Dendritic cell treated with granulocyte-macrophage colony-stimulating factor and Interleukin-4, amounts not matched to agents 40 ng/mL and 50 ng/mL, for 4 days (primary cell): ENCODE measurements at regions not wholly inside any gene's neighbourhood (a gene's known extent, or its start where the extent isn't known, plus 50 kb on each side); places are given as distances from the start of the nearest gene placed in this dataset.

Source experiments
- H3K27ac Mint-ChIP-seq: one replicate; pipeline ENCODE4 v1.8.0; 2022; ENCODE audit warnings: mild to moderate bottlenecking, mixed read lengths
- H3K27me3 Mint-ChIP-seq: one replicate; pipeline ENCODE4 v1.8.0; 2022; ENCODE audit warnings: mild to moderate bottlenecking, mixed read lengths
- H3K36me3 Mint-ChIP-seq: one replicate; pipeline ENCODE4 v1.8.0; 2022; ENCODE audit warnings: low read depth, mixed read lengths
- H3K4me1 Mint-ChIP-seq: one replicate; pipeline ENCODE4 v1.8.0; 2022; ENCODE audit warnings: low read depth, mixed read lengths
- H3K4me3 Mint-ChIP-seq: one replicate; pipeline ENCODE4 v1.8.0; 2022; ENCODE audit warnings: mild to moderate bottlenecking, moderate library complexity, mixed read lengths
- H3K9me3 Mint-ChIP-seq: one replicate; pipeline ENCODE4 v1.8.0; 2022; ENCODE audit warnings: mixed read lengths
- intact Hi-C: fragments of 100-400 bp; cut with micrococcal nuclease; formaldehyde crosslinking; loops from one replicate; pipeline ENCODE4 v1.15.0; 2022

GRCh38 chr1:58000116-58000515 lies 546.4 kb downstream of the OMA1 start:
- Mint-ChIP-seq H3K4me1 (no peaks in the 10 kb centered on the region), H3K27ac (no peak overlapping the region), H3K36me3 (no peaks in the 10 kb centered on the region), H3K4me3 (no peak overlapping the region), H3K27me3 (peaks cover 7% of the 10 kb centered on the region), H3K9me3 (peaks cover 22% of the 10 kb centered on the region)
- intact Hi-C loops, result no loop called here

- H3K36me3 Mint-ChIP-seq, result no peaks in the 10 kb centered on the region
- no peaks in the 10 kb centered on the region for H3K4me1 Mint-ChIP-seq
- no peak overlapping the region for H3K4me3 Mint-ChIP-seq
- intact Hi-C loops, result no loop called here
- H3K9me3 Mint-ChIP-seq, result peaks cover 22% of the 10 kb centered on the region
- peaks cover 7% of the 10 kb centered on the region for H3K27me3 Mint-ChIP-seq
- H3K27ac Mint-ChIP-seq, result no peak overlapping the region
These were observed 550.1 kb downstream of the OMA1 start for GRCh38 chr1:57996400-57996799.

- peaks cover 21% of the 10 kb centered on the region for H3K27me3 Mint-ChIP-seq
- intact Hi-C loops, result no loop called here
- no peaks in the 10 kb centered on the region for H3K36me3 Mint-ChIP-seq
- H3K4me1 Mint-ChIP-seq, result peaks cover 3% of the 10 kb centered on the region
- H3K27ac Mint-ChIP-seq, result no peak overlapping the region
- H3K4me3 Mint-ChIP-seq, result no peak overlapping the region
- H3K9me3 Mint-ChIP-seq, result no peaks in the 10 kb centered on the region
These were observed 555.2 kb downstream of the OMA1 start for GRCh38 chr1:57991289-57991688.

- Mint-ChIP-seq H3K27ac (no peak overlapping the region), H3K36me3 (no peaks in the 10 kb centered on the region), H3K27me3 (peaks cover 23% of the 10 kb centered on the region), H3K9me3 (no peaks in the 10 kb centered on the region), H3K4me3 (no peak overlapping the region), H3K4me1 (peaks cover 5% of the 10 kb centered on the region)
- intact Hi-C loops, result no loop called here
These were observed 556.6 kb downstream of the OMA1 start for GRCh38 chr1:57989877-57990276.

- Mint-ChIP-seq H3K4me1 (peaks cover 5% of the 10 kb centered on the region), H3K27ac (no peak overlapping the region), H3K36me3 (no peaks in the 10 kb centered on the region), H3K9me3 (no peaks in the 10 kb centered on the region), H3K27me3 (peaks cover 34% of the 10 kb centered on the region), H3K4me3 (no peak overlapping the region)
- intact Hi-C loops, result no loop called here
These were observed 559.0 kb downstream of the OMA1 start for GRCh38 chr1:57987523-57987922.

- Mint-ChIP-seq H3K4me3 (no peak overlapping the region), H3K4me1 (peaks cover 5% of the 10 kb centered on the region), H3K9me3 (no peaks in the 10 kb centered on the region), H3K36me3 (no peaks in the 10 kb centered on the region), H3K27ac (no peak overlapping the region), H3K27me3 (peaks cover 34% of the 10 kb centered on the region)
- intact Hi-C loops, result no loop called here
These were observed 560.1 kb downstream of the OMA1 start for GRCh38 chr1:57986432-57986831.

- Mint-ChIP-seq H3K4me3 (no peak overlapping the region), H3K27me3 (peaks cover 40% of the 10 kb centered on the region), H3K9me3 (no peaks in the 10 kb centered on the region), H3K36me3 (no peaks in the 10 kb centered on the region), H3K4me1 (peaks cover 5% of the 10 kb centered on the region), H3K27ac (no peak overlapping the region)
- intact Hi-C loops, result no loop called here
These were observed 560.4 kb upstream of the DAB1 start for GRCh38 chr1:57984277-57984676.

GRCh38 chr1:57983441-57983840 lies 559.6 kb upstream of the DAB1 start:
- peaks cover 5% of the 10 kb centered on the region for H3K4me1 Mint-ChIP-seq
- H3K36me3 Mint-ChIP-seq, result no peaks in the 10 kb centered on the region
- H3K27me3 Mint-ChIP-seq, result peaks cover 36% of the 10 kb centered on the region
- H3K4me3 Mint-ChIP-seq, result no peak overlapping the region
- intact Hi-C loops, result no loop called here
- no peak overlapping the region for H3K27ac Mint-ChIP-seq
- H3K9me3 Mint-ChIP-seq, result no peaks in the 10 kb centered on the region

- Mint-ChIP-seq H3K4me1 (peaks cover 5% of the 10 kb centered on the region), H3K27ac (no peak overlapping the region), H3K36me3 (no peaks in the 10 kb centered on the region), H3K4me3 (no peak overlapping the region), H3K27me3 (peaks cover 30% of the 10 kb centered on the region), H3K9me3 (no peaks in the 10 kb centered on the region)
- intact Hi-C loops, result no loop called here
These were observed 559.0 kb upstream of the DAB1 start for GRCh38 chr1:57982852-57983251.

- H3K4me3 Mint-ChIP-seq, result no peak overlapping the region
- no peaks in the 10 kb centered on the region for H3K4me1 Mint-ChIP-seq
- H3K27me3 Mint-ChIP-seq, result peaks cover 8% of the 10 kb centered on the region
- no peak overlapping the region for H3K27ac Mint-ChIP-seq
- no peaks in the 10 kb centered on the region for H3K36me3 Mint-ChIP-seq
- intact Hi-C loops, result no loop called here
- H3K9me3 Mint-ChIP-seq, result peaks cover 15% of the 10 kb centered on the region
These were observed 552.4 kb upstream of the DAB1 start for GRCh38 chr1:57976216-57976615.

GRCh38 chr1:57968321-57968720 lies 544.5 kb upstream of the DAB1 start:
- Mint-ChIP-seq H3K4me1 (no peaks in the 10 kb centered on the region), H3K36me3 (no peaks in the 10 kb centered on the region), H3K27me3 (no peaks in the 10 kb centered on the region), H3K4me3 (no peak overlapping the region), H3K27ac (no peak overlapping the region), H3K9me3 (peaks cover 5% of the 10 kb centered on the region)
- intact Hi-C loops, result no loop called here

- no peaks in the 10 kb centered on the region for H3K36me3 Mint-ChIP-seq
- H3K9me3 Mint-ChIP-seq, result no peaks in the 10 kb centered on the region
- intact Hi-C loops, result no loop called here
- no peaks in the 10 kb centered on the region for H3K4me1 Mint-ChIP-seq
- H3K27ac Mint-ChIP-seq, result no peak overlapping the region
- no peak overlapping the region for H3K4me3 Mint-ChIP-seq
- no peaks in the 10 kb centered on the region for H3K27me3 Mint-ChIP-seq
These were observed 543.0 kb upstream of the DAB1 start for GRCh38 chr1:57966751-57967406.

- intact Hi-C loops, result no loop called here
- Mint-ChIP-seq H3K27ac (no peak overlapping the region), H3K36me3 (no peaks in the 10 kb centered on the region), H3K27me3 (no peaks in the 10 kb centered on the region), H3K4me3 (no peak overlapping the region), H3K4me1 (no peaks in the 10 kb centered on the region), H3K9me3 (no peaks in the 10 kb centered on the region)
These were observed 542.5 kb upstream of the DAB1 start for GRCh38 chr1:57966340-57966739.

- Mint-ChIP-seq H3K4me1 (no peaks in the 10 kb centered on the region), H3K9me3 (no peaks in the 10 kb centered on the region), H3K27ac (no peak overlapping the region), H3K27me3 (no peaks in the 10 kb centered on the region), H3K36me3 (no peaks in the 10 kb centered on the region), H3K4me3 (no peak overlapping the region)
- intact Hi-C loops, result no loop called here
These were observed 539.7 kb upstream of the DAB1 start for GRCh38 chr1:57963581-57963980.

- H3K27me3 Mint-ChIP-seq, result no peaks in the 10 kb centered on the region
- intact Hi-C loops, result no loop called here
- H3K9me3 Mint-ChIP-seq, result no peaks in the 10 kb centered on the region
- H3K36me3 Mint-ChIP-seq, result no peaks in the 10 kb centered on the region
- H3K4me3 Mint-ChIP-seq, result no peak overlapping the region
- H3K27ac Mint-ChIP-seq, result no peak overlapping the region
- no peaks in the 10 kb centered on the region for H3K4me1 Mint-ChIP-seq
These were observed 535.8 kb upstream of the DAB1 start for GRCh38 chr1:57959531-57960241.
